Adrenal gland (tissue), 9 donors: ENCODE measurements at regions not wholly inside any gene's neighbourhood (a gene's known extent, or its start where the extent isn't known, plus 50 kb on each side); places are given as distances from the start of the nearest gene placed in this dataset.

Source experiments
- DNase-seq, 7 donors: peaks; one replicate each; pipeline ENCODE4 v3.0.0-alpha.2; 2019 to 2020
- H3K27ac ChIP-seq, 5 donors: fragments of 200-600 bp; sonication (generic) in 4 of 5; 1 replicate in 3 of 5; 2 replicates in 2 of 5; pipeline versions ENCODE4 v1.5.1 to v1.8.0; 2016 to 2020; ENCODE audit warnings: mild to moderate bottlenecking in 1 of 5
- H3K27me3 ChIP-seq: fragments of 200-600 bp; 2 replicates; pipeline ENCODE4 v1.8.0; 2021
- H3K36me3 ChIP-seq, 2 donors: fragments of 200-600 bp; replicated peaks in 1 of 2; 1 replicate in 1 of 2; 2 replicates in 1 of 2; pipeline versions ENCODE4 v1.5.1 to v1.8.0; 2018 to 2022
- H3K4me1 ChIP-seq, 2 donors: fragments of 200-600 bp; replicated peaks in 1 of 2; 1 replicate in 1 of 2; 2 replicates in 1 of 2; pipeline versions ENCODE4 v1.5.1 to v1.8.0; 2018 to 2021
- H3K4me3 ChIP-seq, 4 donors: fragments of 200-600 bp; sonication (generic) in 3 of 4; one replicate each; pipeline ENCODE4 v1.5.1; 2016 to 2018
- H3K9me3 ChIP-seq, 3 donors: fragments of 200-600 bp; sonication (generic) in 1 of 3; replicated peaks in 1 of 3; 1 replicate in 2 of 3; 2 replicates in 1 of 3; pipeline versions ENCODE4 v1.5.1 to v1.8.0; 2016 to 2021
- POLR2A ChIP-seq, 2 donors: fragments of 450-650 bp; IDR thresholded peaks; one replicate each; pipeline ENCODE4 v1.6.1; 2017; ENCODE audit warnings: antibody characterized with exemption in 2 of 2, mild to moderate bottlenecking in 2 of 2, moderate library complexity in 1 of 2
- WGBS, 4 donors: extraction: QIAGEN DNeasy Blood & Tissue Kit in 2 of 4; methylation state at CpG; one replicate each; pipeline versions ENCODE4 v1.1.5 to v1.1.7; 2013 to 2017; 5-methylcytosine and 5-hydroxymethylcytosine counted together
- intact Hi-C, 2 donors: fragments of 100-400 bp; cut with DNase I; formaldehyde crosslinking; loops; one replicate each; pipeline versions ENCODE4 v1.14.1 to v1.15.0; 2022 to 2023
- TF ChIP-seq, protein P1 (sequence below), 6 experiments: fragments of 450-650 bp in 4 of 6; fragments of 200-600 bp in 2 of 6; sonication (generic) in 1 of 6; IDR thresholded peaks; 1 replicate in 5 of 6; 2 replicates in 1 of 6; pipeline versions ENCODE4 v1.5.1 to v1.8.0; 2016 to 2021; ENCODE audit warnings: antibody characterized with exemption in 6 of 6, mild to moderate bottlenecking in 2 of 6, moderate library complexity in 1 of 6
- donor health status: healthy with polysubstance abuse.
- donor health status: Bipolar disorder and iron deficiency.
- donor health status: DM: yes; HTN: yes; CAD: no.
- donor health status: DM: no; HTN: no; CAD: no.
- donor health status: DM: no; HTN: no; CAD: no.

GRCh38 chr17:15096511-15096910 lies 168.6 kb downstream of the PMP22 start:
- Histone ChIP-seq H3K4me3 (no peak overlapping the region), H3K36me3 (no peaks in the 10 kb centered on the region), H3K27me3 (peaks cover 3% of the 10 kb centered on the region), H3K27ac (no peak overlapping the region), H3K9me3 (no peaks in the 10 kb centered on the region), H3K4me1 (no peaks in the 10 kb centered on the region)
- no peak for DNase-seq
- TF ChIP-seq POLR2A (IDR thresholded peaks at IDR 0.05), result no peak
- TF ChIP-seq, protein P1, sequence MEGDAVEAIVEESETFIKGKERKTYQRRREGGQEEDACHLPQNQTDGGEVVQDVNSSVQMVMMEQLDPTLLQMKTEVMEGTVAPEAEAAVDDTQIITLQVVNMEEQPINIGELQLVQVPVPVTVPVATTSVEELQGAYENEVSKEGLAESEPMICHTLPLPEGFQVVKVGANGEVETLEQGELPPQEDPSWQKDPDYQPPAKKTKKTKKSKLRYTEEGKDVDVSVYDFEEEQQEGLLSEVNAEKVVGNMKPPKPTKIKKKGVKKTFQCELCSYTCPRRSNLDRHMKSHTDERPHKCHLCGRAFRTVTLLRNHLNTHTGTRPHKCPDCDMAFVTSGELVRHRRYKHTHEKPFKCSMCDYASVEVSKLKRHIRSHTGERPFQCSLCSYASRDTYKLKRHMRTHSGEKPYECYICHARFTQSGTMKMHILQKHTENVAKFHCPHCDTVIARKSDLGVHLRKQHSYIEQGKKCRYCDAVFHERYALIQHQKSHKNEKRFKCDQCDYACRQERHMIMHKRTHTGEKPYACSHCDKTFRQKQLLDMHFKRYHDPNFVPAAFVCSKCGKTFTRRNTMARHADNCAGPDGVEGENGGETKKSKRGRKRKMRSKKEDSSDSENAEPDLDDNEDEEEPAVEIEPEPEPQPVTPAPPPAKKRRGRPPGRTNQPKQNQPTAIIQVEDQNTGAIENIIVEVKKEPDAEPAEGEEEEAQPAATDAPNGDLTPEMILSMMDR (IDR thresholded peaks at IDR 0.05), result no peak
- intact Hi-C loops, result no loop called here
- WGBS, 4 donors, result 74 to 83% (median 78%) methylated on average over 4 of the region's 4 CpGs

GRCh38 chr17:15095935-15096334 lies 169.2 kb downstream of the PMP22 start:
- H3K4me3 ChIP-seq, result no peak overlapping the region
- H3K36me3 ChIP-seq, result no peaks in the 10 kb centered on the region
- H3K27ac ChIP-seq, result no peak overlapping the region
- intact Hi-C loops, result no loop called here
- 74 to 95% (median 84%) methylated on average over 2 of the region's 2 CpGs for whole genome bisulfite sequencing, 4 donors
- no peaks in the 10 kb centered on the region for H3K4me1 ChIP-seq
- peaks cover 3% of the 10 kb centered on the region for H3K27me3 ChIP-seq
- H3K9me3 ChIP-seq, result no peaks in the 10 kb centered on the region
- DNase-seq, result no peak
- no peak for TF ChIP-seq POLR2A (IDR thresholded peaks at IDR 0.05)
- TF ChIP-seq, protein P1 (IDR thresholded peaks at IDR 0.05), result no peak

DNA sequence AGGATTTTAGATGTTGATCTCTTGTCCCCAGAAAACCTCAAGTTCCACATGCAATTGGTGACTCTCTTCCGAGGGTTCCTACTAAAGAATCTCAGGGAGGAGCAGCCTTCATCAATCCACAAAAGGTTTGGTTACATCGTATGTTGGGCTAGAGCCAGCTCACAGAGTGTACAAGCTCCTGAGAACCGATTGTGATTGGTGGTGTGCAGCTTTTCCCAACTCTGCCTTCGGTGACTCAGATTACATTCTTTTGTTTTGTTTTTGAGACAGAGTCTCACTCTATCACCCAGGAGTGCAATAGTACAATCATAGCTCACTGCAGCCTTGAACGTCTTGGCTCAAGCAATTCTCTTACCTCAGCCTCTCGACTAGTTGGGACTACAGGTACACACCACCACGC lies 172.4 kb downstream of the PMP22 start:
- no peak for DNase-seq
- Histone ChIP-seq H3K36me3 (no peaks in the 10 kb centered on the region), H3K4me3 (no peak overlapping the region), H3K27ac (no peak overlapping the region), H3K9me3 (no peaks in the 10 kb centered on the region), H3K27me3 (peaks cover 9% of the 10 kb centered on the region), H3K4me1 (no peaks in the 10 kb centered on the region)
- TF ChIP-seq POLR2A (IDR thresholded peaks at IDR 0.05), result no peak
- TF ChIP-seq, protein P1 (IDR thresholded peaks at IDR 0.05), result no peak
- intact Hi-C loops, result no loop called here
- WGBS, 4 donors, result 61 to 67% (median 63%) methylated on average over 7 of the region's 7 CpGs

DNA sequence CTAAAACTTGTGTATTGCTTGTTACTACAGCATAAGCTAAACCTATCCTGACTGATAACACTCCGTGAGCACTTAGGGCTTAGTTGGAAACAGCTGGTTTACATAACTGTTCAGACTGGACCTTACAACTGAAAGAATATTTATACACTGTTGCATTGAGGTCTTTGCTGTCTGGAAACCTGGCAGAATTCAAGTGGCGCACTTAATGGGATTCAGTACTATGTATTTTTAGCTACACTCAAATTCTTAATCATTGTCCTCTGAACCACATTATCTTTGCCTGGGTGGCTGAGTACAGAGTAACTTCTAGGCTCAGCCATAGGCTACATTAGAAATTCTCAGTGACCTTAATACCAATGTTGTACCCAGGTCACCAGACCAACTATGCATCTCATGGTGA lies 172.9 kb downstream of the PMP22 start:
- DNase-seq, result no peak
- H3K27ac ChIP-seq, result no peak overlapping the region
- 73 to 86% (median 76%) methylated on average over 2 of the region's 2 CpGs for WGBS, 4 donors
- no peaks in the 10 kb centered on the region for H3K4me1 ChIP-seq
- intact Hi-C loops, result no loop called here
- no peaks in the 10 kb centered on the region for H3K36me3 ChIP-seq
- TF ChIP-seq, protein P1 (IDR thresholded peaks at IDR 0.05), result no peak
- no peak for TF ChIP-seq POLR2A (IDR thresholded peaks at IDR 0.05)
- peaks cover 9% of the 10 kb centered on the region for H3K27me3 ChIP-seq
- H3K9me3 ChIP-seq, result no peaks in the 10 kb centered on the region
- no peak overlapping the region for H3K4me3 ChIP-seq
